HG02610 (cell line): ENCODE measurements at regions not wholly inside any gene's neighbourhood (a gene's known extent, or its start where the extent isn't known, plus 50 kb on each side); places are given as distances from the start of the nearest gene placed in this dataset.
"Not testable (repeated sequence)": the region's sequence is repeated elsewhere in the genome, so short reads cannot be mapped to it uniquely, and the experiment has no call there.

Source experiments
- ATAC-seq: cut with Tn5 transposase; IDR thresholded peaks from one replicate; pipeline ENCODE4 v1.9.1; 2021; ENCODE audit warnings: mild to moderate bottlenecking, moderate library complexity; ENCODE audit not compliant: unreplicated experiment

DNA sequence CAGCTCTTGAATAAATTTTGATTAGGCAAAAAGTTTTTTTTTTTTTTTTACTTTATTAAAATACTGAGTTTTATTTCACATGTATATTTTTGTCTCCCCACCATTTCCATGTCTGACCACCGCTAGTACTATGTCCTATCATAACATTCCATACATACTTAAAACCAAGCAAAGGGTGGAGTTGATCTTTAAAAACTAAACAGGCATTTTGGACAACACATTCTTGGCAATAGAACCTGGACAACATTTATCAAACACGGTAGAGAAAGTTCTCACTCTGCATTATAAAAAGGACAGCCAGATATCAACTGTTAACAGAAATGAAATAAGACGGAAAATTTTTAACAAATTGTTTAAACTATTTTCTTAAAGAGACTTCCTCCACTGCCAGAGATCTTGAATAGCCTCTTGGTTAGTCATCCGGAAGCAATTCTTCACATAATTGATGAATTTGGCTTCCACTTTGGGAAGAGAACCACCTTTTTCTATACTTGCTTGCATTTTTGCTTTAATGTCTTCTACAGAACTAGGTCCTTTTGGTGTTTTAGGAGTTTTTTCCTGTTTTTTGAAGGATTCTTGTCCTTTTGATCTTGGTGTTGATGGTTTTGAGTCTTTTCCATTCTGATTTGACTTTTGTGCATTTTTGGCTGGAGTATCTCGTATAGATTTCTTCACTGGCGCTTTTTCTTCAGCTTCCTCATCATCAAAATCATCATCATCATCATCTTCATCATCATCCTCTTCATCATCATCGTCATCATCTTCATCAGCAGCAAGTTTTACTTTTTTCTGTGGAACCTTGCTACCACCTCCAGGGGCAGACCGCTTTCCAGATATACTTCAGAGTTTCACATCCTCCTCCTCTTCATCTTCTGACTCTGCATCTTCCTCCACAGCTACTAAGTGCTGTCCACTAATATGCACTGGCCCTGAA is 58.7 kb downstream of the POU5F2 start:
- ATAC-seq: not testable (repeated sequence)

DNA sequence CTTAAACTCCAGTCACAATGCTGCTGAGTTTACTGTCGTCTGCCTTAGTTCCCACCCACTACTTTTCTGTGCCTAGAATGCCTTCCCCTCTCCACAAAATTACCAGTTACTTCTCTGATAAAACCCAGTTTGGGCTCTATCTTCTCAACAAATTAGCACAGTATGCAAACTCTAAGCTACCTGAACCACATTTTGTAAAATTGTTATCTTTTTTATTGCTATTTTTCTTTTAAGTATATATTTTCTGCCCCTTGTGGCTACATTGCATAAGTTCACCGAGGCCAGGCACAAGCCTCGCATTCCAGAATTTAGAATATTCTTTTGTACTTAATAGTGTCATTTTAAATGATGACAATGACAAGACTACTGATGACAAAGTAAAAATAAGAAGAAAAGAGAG is 60.0 kb downstream of the POU5F2 start:
- no peak for ATAC-seq

DNA sequence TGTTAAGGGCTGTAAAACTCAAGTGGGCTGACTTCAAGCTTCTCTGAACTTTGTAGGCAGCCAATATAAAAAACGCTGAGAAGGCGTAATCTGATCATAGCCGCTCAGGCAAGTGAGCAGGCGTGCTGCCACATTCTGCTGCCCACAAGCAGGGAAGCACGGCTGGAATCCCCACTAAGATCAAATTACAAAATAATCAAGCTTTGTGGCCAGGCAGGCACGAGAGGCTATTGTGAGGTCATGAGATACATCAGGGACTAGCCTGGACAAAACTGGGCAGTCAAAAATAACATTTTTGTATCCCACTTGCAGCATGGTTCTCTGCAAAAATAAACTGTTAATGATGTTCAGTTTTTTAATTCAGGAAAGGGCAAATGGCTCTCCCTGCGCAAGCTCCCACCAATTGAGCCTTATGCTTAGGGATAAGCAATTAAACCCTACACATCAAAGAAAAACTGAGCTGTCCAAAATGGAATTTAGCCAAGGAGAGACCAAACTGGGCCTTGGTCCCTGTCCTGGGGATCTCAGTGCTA is 64.0 kb downstream of the POU5F2 start:
- no peak for ATAC-seq

DNA sequence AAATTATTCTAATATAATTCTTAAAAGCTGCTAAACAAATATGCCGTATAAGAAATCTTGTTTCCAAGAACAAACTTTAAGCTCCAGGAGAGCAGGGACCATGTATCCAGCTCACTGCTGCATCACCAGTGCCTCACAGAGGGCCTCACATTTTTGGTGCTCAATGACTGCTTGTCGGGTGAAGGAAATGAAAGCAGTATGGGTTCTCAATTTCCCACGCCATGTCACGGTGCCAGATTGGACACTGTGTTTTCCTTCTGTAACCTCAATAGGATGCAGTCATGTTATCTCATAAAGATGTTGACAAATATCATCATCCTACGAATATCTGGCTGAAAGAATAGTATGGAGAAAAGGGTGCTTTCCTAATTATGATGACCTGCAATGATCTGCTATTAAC is 64.7 kb downstream of the POU5F2 start:
- ATAC-seq: no peak

DNA sequence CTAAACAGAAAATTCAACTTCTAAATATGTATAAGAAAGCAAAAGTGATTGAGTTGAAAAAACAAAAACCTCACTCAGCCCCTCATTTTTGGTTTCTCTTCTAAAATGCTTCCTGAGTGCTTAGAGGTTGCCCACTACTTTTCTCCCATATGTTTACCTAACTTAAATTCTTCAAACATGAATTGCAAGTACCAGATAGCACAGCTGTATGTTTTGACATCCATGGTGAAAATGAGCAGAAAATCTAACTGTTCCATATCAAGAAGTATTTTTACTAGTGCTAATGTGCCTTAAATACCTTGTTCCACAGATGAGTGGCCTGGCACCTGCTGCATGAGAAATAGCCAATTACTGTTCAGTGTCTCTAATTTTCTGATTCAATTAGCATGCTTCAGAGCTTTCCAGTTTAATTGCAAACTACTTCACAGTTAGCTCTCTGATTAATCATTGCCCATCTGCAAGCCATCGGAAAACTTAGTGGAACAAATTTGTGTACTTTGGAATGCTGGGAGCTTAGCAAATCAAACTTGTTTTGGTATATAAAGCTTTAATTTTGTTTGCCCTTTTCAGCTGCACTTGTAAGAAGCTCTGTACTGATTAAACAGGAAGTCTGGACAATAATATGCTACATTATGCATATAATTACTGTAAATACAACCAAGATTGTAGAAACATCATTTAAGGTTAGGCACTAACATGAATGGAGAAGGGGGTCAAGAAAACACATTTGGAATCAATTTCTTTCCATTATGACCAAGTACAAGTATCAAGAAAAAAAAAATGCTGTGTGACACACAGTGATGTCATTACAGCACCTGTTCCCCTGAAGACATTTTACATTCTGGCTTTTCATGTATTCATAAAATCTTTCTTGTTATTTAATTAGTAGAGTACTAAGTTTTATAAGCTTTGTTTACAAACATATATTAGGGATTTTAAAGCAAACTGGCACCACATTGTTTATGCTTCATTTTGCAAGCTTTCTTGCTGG is 65.6 kb downstream of the POU5F2 start:
- peak; percentile 48 for ATAC-seq

DNA sequence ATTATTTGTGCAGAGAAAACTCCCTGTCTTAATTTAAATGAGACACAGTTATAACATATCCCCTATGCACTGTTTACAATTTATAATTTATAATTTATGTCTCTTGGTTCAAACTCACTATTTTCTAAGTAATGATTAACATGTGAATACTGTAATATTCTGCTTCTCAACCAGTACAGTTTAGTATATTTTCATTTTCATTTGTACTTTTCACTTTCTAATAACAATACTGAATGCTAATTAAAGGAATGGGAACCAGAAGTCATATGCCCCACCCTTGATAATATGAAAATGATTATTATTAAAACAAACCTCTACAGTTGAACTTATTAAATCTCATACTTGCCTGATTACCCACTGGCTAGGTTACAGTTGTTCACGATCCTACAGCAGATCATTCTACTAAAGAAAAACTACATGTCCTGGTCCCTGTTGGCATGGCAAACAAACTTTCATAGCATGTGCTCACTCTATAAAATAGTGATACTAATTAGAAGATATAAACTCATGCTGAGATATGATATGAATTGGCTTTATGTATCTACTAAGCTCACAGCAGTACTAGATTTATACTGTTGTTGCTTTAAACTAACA is 66.4 kb downstream of the POU5F2 start:
- peak; percentile 59 for ATAC-seq

DNA sequence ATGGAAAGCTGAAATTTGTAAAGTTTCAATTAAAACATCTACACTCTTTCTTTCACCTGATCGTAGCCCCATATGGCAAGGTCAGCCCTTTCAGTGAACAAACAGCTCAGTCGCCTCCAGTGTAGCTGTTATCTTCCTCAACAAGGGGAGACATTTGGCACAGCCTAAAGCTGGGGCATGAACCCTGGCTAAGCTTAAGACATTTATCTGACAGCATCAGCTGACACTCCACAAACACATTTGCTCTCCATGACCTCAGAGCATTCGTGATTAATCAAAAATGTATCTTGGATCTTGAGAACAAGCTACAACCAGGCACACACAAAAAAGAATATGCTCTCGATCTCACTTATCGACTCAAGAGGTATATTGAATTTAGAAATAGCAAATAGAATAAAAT is 67.3 kb downstream of the POU5F2 start:
- ATAC-seq: no peak

DNA sequence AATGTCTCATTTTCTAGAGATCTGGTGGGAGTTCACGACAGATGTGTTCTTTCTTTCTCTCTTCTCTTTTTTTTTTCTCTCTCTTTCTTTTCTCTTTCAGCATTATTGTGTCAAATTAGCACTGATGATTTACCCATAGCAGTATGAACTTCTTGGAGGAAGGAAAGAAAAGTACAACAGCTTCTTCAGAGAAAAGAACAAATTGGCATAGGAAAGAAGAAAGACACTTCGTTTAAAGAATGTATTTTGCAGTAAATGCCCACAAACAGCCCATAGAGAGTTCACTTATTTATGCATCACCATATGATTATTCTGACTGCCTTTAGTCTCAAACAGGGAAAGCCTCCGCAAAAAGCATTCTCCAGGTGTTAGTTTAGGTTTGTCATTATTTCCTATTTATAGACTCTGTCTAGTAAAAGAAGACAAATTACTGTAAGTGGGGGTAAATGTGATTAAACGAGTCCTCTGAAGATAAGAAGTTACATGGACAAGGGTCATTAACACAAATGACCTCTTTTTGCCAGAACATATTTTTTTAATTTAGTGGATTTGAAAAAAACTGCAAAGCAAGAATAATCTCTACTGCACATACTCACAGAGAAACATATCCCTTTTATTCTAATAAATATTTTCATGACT is 68.0 kb downstream of the POU5F2 start:
- ATAC-seq: no peak

DNA sequence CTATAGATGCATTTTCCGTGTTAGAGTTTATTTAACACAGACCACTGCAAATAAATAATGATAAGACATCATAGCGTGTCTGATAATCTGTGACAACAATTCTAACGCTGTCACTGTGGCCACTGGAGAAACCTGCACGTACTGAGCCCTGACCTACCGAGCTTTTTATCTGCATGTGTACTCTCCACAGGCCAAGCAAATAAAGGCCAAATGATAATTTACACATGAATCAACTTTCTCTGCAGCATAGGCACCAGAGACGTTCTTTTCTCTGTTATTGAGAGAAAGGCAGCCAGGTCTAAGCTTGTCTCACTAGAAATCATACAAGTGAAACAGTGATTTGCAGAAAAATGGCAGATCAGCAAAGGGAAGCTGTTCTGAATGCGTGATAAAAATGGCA is 75.8 kb downstream of the POU5F2 start:
- ATAC-seq: no peak

DNA sequence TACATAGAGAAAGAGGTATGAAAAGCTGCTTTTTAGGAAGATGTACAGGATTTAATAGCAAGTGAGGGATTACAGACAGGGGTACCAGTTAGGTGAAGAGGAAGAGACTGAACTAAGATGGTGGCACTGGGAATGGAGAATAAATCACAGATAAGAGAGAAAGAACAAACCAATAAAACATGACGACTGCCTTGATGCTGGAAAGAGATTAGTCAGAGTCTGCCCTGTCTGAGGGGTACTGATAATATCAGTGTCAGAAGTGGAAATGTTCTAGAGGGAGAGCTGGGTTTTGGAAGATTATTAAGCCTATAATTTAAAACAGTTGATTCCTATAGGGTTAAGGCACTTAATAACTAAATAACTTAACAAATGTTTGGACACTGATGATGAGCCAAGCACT is 77.7 kb downstream of the NR2F1 start:
- no peak for ATAC-seq

DNA sequence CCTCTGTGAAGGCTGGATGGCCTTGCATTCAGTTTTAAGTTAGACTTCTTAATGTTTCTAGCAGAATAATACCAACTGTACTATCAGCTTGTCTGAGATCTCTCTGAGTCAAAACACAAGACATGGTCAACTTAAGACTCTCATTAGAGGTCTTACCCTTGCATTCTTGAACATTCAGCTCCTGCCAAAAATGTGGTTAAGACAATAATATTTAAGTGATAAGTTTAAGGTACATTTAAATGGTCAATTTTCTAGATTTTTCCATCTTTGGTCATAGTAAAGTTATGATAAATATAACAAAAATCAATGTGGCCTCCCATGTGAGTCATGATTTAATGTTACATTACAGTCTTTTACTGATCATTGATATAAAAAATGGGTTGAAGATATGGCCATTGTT is 75.0 kb downstream of the NR2F1 start:
- no peak for ATAC-seq

DNA sequence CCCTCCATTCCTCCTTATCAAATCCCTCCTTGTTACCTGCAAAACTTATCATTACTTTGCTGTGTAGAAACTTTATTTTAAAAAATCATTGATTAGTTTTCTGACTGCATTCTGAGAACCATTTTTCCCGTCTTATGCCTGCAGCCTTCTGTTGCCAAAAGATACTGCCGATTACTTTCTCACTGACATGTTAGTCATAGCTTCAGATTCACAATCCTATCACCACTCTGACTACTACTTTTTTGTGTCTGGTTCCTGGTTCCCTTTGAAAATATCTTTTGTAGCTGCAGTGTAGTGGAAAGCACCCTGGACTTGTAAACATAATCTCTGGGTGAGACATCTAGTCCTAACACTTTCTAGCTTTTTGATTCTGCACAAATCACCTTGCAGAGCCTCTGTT is 71.7 kb downstream of the NR2F1 start:
- no peak for ATAC-seq

DNA sequence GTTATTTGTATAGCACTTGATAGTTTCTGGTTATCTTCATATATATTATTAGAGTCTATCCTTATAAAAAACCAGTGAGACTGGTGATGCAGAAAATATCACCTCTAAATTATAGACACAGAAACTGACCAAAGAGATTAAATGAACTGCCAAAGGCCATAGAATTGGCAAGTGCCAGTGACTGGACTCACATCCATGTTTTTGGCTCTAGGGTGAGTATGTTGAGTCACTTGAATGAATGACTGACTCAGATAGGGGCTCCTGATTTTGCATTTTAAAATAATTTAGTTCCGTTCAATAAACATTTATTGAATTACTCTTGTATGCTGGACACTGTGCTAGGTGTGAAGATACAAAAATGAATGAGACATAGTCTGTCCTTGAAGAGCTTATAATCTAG is 70.7 kb downstream of the NR2F1 start:
- no peak for ATAC-seq

DNA sequence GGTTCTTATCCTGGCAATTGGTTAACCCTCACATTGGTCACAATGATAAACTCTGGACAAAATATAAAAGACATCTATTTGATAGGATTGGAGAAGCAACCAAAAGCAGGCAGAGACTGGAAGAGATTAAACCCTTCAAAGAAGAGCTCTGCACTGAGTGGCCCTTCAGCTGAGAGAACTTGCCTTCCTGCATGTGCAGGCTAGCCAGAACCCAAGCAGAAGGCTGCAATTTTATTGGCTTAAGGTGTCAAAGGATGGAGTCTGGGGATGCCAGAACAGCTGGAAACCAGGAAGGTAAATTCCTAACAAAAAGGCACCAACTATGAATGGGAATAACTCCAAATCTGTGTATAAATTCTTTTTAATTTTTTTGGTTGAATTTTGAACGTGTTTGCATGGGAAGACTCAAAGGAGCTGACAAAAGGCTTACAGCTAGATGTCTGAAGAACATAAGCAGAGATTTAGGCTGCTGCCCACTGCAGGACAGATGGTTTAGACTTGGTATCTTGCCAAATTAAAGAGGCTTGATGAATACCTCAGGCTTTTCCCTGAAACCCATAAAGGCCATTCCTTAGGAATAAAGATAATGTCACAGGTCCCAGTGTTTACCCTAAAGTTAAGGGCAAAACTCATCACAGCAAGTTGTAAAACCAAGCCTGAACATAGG is 66.3 kb downstream of the NR2F1 start:
- no peak for ATAC-seq

DNA sequence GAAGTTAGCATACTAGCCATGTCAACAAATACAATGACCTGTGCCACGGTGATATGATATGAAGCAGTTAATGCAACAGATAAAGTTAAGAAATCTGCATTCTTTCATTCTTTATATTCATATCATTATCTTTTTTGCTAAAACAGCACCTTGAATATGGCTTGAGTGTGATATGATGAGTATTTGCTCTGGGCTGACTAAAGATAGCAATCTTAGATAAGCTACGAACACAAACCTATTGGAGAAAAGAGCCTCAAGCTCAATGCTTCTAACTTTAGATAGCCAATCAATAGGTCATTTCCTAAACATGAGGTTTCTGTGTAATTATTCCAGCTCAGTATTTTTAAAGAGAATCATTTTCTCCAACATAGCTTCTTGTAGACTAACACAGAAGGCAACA is 61.7 kb downstream of the NR2F1 start:
- no peak for ATAC-seq
